ENCODE measurements at regions not wholly inside any gene's neighbourhood (a gene's known extent, or its start where the extent isn't known, plus 50 kb on each side); places are given as distances from the start of the nearest gene placed in this dataset.

GRCh38 chr7:156090988-156091387 is 278.7 kb upstream of the SHH start:
- Mint-ChIP-seq H3K4me3 (no peak overlapping the region), H3K27me3 (ENCODE audit: insufficient read depth, low read depth, poor library complexity) (peaks cover 15% of the 10 kb centered on the region), H3K9me3 (peaks cover 4% of the 10 kb centered on the region; the same call in 1 of the 3 replicates), H3K27ac (no peak overlapping the region), H3K36me3 (ENCODE audit: low read depth) (no peaks in the 10 kb centered on the region), H3K4me1 (peaks cover 15% of the 10 kb centered on the region; the same call in 2 of the 3 replicates)
- Histone ChIP-seq H3K36me3 (ENCODE audit: insufficient read depth) (no peaks in the 10 kb centered on the region), H3K9me2 (ENCODE audit: insufficient read depth) (no peaks in the 10 kb centered on the region), H2AFZ (no peak overlapping the region), H3K79me2 (replicated peaks; ENCODE audit: insufficient read depth) (no peaks in the 10 kb centered on the region), H3K4me2 (no peak overlapping the region), H3K4me3 (no peak overlapping the region), H3K27ac (ENCODE audit: low read depth) (no peak overlapping the region), H3F3A (replicated peaks; ENCODE audit: low read depth) (no peaks in the 10 kb centered on the region), H3K27me3 (ENCODE audit: insufficient read depth) (no peaks in the 10 kb centered on the region), H4K20me1 (replicated peaks; ENCODE audit: insufficient read depth) (no peaks in the 10 kb centered on the region), H3K4me1 (ENCODE audit: insufficient read depth) (no peaks in the 10 kb centered on the region)
- DNase-seq (ENCODE audit: low spot score) (no peak), ATAC-seq (no peak)
- TF ChIP-seq ZNF462 (CRISPR knock-in tag; IDR thresholded peaks at IDR 0.05) (no peak), CREB1 (CRISPR knock-in tag; IDR thresholded peaks at IDR 0.05; ENCODE audit: low read depth) (no peak), EZH2 (IDR thresholded peaks at IDR 0.05; ENCODE audit: low read depth, unreplicated experiment) (no peak), EZH2phosphoT487 (IDR thresholded peaks at IDR 0.05; ENCODE audit: unreplicated experiment) (no peak), POLR2AphosphoS5 (IDR thresholded peaks at IDR 0.05; ENCODE audit: low read depth) (no peak)

- H3F3A ChIP-seq (replicated peaks; ENCODE audit: low read depth): no peaks in the 10 kb centered on the region
- Mint-ChIP-seq H3K4me3 (no peak overlapping the region), H3K27ac (no peak overlapping the region), H3K9me3 (peaks cover 4% of the 10 kb centered on the region; the same call in 1 of the 3 replicates), H3K36me3 (ENCODE audit: low read depth) (no peaks in the 10 kb centered on the region), H3K27me3 (ENCODE audit: insufficient read depth, low read depth, poor library complexity) (peaks cover 15% of the 10 kb centered on the region), H3K4me1 (peaks cover 13% of the 10 kb centered on the region; the same call in 2 of the 3 replicates)
- H3K4me1 ChIP-seq (ENCODE audit: insufficient read depth): no peaks in the 10 kb centered on the region
- no peaks in the 10 kb centered on the region for H3K9me2 ChIP-seq (ENCODE audit: insufficient read depth)
- ATAC-seq (no peak), DNase-seq (ENCODE audit: low spot score) (no peak)
- no peaks in the 10 kb centered on the region for H3K27me3 ChIP-seq (ENCODE audit: insufficient read depth)
- no peak overlapping the region for H2AFZ ChIP-seq
- no peak overlapping the region for H3K27ac ChIP-seq (ENCODE audit: low read depth)
- H3K4me3 ChIP-seq: no peak overlapping the region
- no peaks in the 10 kb centered on the region for H3K36me3 ChIP-seq (ENCODE audit: insufficient read depth)
- no peaks in the 10 kb centered on the region for H4K20me1 ChIP-seq (replicated peaks; ENCODE audit: insufficient read depth)
- no peaks in the 10 kb centered on the region for H3K79me2 ChIP-seq (replicated peaks; ENCODE audit: insufficient read depth)
- no peak overlapping the region for H3K4me2 ChIP-seq
- no peak for TF ChIP-seq ZNF462 (CRISPR knock-in tag; IDR thresholded peaks at IDR 0.05)
- no peak for TF ChIP-seq NANOG (IDR thresholded peaks at IDR 0.05; ENCODE audit: borderline replicate concordance)
Measured at GRCh38 chr7:156089222-156089621, 277.0 kb upstream of the SHH start.

Data from GM23338 (cell line).